Peyer's patch (tissue), 4 donors: ENCODE measurements at regions not wholly inside any gene's neighbourhood (a gene's known extent, or its start where the extent isn't known, plus 50 kb on each side); places are given as distances from the start of the nearest gene placed in this dataset.

Source experiments
- POLR2A ChIP-seq, 2 donors: fragments of 450-650 bp; IDR thresholded peaks; one replicate each; pipeline ENCODE4 v1.5.1; 2017; ENCODE audit warnings: antibody characterized with exemption in 2 of 2, mild to moderate bottlenecking in 2 of 2, moderate library complexity in 2 of 2
- TF ChIP-seq, protein P1 (sequence below), 6 experiments: fragments of 450-650 bp in 4 of 6; fragments of 200-600 bp in 2 of 6; sonication (generic) in 1 of 6; IDR thresholded peaks; one replicate each; pipeline ENCODE4 v1.5.1; 2017 to 2019; ENCODE audit warnings: antibody characterized with exemption in 6 of 6, mild to moderate bottlenecking in 3 of 6, moderate library complexity in 1 of 6

DNA sequence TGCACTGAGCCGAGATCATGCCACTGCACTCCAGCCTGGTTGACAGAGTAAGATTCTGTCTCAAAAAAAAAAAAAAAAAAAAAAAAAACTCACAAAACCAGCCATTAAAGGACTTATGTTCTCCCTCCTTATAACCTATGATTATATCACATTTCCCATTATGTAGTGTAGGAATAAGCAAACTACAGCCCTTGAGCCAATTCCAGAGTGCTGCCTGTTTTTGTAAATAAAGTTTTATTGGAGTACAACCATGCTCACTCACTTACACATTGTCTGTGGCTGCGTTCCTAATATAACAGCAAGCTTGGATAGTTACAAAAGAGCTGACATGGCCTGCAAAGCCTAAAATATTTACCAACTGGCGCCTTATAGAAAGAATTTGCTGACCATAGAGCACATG, 72.7 kb upstream of the ARID5B start:
- TF ChIP-seq, protein P1, sequence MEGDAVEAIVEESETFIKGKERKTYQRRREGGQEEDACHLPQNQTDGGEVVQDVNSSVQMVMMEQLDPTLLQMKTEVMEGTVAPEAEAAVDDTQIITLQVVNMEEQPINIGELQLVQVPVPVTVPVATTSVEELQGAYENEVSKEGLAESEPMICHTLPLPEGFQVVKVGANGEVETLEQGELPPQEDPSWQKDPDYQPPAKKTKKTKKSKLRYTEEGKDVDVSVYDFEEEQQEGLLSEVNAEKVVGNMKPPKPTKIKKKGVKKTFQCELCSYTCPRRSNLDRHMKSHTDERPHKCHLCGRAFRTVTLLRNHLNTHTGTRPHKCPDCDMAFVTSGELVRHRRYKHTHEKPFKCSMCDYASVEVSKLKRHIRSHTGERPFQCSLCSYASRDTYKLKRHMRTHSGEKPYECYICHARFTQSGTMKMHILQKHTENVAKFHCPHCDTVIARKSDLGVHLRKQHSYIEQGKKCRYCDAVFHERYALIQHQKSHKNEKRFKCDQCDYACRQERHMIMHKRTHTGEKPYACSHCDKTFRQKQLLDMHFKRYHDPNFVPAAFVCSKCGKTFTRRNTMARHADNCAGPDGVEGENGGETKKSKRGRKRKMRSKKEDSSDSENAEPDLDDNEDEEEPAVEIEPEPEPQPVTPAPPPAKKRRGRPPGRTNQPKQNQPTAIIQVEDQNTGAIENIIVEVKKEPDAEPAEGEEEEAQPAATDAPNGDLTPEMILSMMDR (IDR thresholded peaks at IDR 0.05): no peak
- no peak for TF ChIP-seq POLR2A (IDR thresholded peaks at IDR 0.05)
